Caco-2 (cell line): ENCODE measurements at regions not wholly inside any gene's neighbourhood (a gene's known extent, or its start where the extent isn't known, plus 50 kb on each side); places are given as distances from the start of the nearest gene placed in this dataset.
"Not testable (repeated sequence)": the region's sequence is repeated elsewhere in the genome, so short reads cannot be mapped to it uniquely, and the experiment has no call there.

Experiments used
- BruUV-seq: library from RNA; stranded (reverse); fragments of 400-500 nt; replicated peaks from 2 replicates; lab custom pipeline; 2021; lab: Mats Ljungman, UMichigan
- CTCF ChIA-PET: fragments of 300-600 bp; sonication (Branson Sonifier 250); formaldehyde crosslinking; loops from one replicate; lab custom pipeline; 2022; ENCODE audit warnings: antibody characterized with exemption; lab: Charles Lee
- POLR2A ChIA-PET: fragments of 300-600 bp; sonication (Branson Sonifier 250); formaldehyde crosslinking; loops from one replicate; lab custom pipeline; 2022; ENCODE audit warnings: antibody characterized with exemption; lab: Charles Lee
- DNase-seq, 2 experiments: peaks; one replicate each; pipeline versions ENCODE4 v3.0.0 to v3.0.0-alpha.2; 2020 to 2022
- H3K27me3 ChIP-seq: replicated peaks from 2 replicates; pipeline ENCODE4 v1.6.0; 2011; ENCODE audit warnings: low read length; ENCODE audit not compliant: control insufficient read depth, insufficient read depth
- H3K36me3 ChIP-seq: 2 replicates; pipeline ENCODE4 v1.5.1; 2011; ENCODE audit warnings: low read length; ENCODE audit not compliant: control insufficient read depth, insufficient read depth
- H3K4me1 ChIP-seq: fragments of 250-450 bp; sonication (Bioruptor Pico); 2 replicates; pipeline ENCODE4 v1.5.1; 2020; ENCODE audit warnings: mild to moderate bottlenecking
- H3K4me3 ChIP-seq: 2 replicates; pipeline ENCODE4 v1.5.1; 2011; ENCODE audit warnings: low read depth, mild to moderate bottlenecking, control low read depth, low read length
- H3K9me3 ChIP-seq: fragments of 250-450 bp; sonication (Bioruptor Pico); 2 replicates; pipeline ENCODE4 v1.5.1; 2020; ENCODE audit warnings: mild to moderate bottlenecking, moderate library complexity
- H3K27ac Mint-ChIP-seq: one replicate; pipeline ENCODE4 v1.8.0; 2022; ENCODE audit warnings: mixed read lengths; ENCODE audit not compliant: unreplicated experiment
- H3K27me3 Mint-ChIP-seq: one replicate; pipeline ENCODE4 v1.8.0; 2022; ENCODE audit warnings: mixed read lengths; ENCODE audit not compliant: insufficient read depth, unreplicated experiment
- H3K36me3 Mint-ChIP-seq: one replicate; pipeline ENCODE4 v1.8.0; 2022; ENCODE audit warnings: mild to moderate bottlenecking, mixed read lengths; ENCODE audit not compliant: insufficient read depth, unreplicated experiment
- H3K4me1 Mint-ChIP-seq: one replicate; pipeline ENCODE4 v1.8.0; 2022; ENCODE audit warnings: low read depth, mixed read lengths; ENCODE audit not compliant: unreplicated experiment
- H3K4me3 Mint-ChIP-seq: one replicate; pipeline ENCODE4 v1.8.0; 2022; ENCODE audit warnings: mild to moderate bottlenecking, moderate library complexity, mixed read lengths; ENCODE audit not compliant: unreplicated experiment
- H3K9me3 Mint-ChIP-seq: one replicate; pipeline ENCODE4 v1.8.0; 2022; ENCODE audit warnings: mixed read lengths; ENCODE audit not compliant: unreplicated experiment
- CTCF ChIP-seq, 2 experiments: fragments of 200-600 bp in 1 of 2; IDR thresholded peaks; 1 replicate in 1 of 2; 2 replicates in 1 of 2; pipeline versions ENCODE4 v1.5.1 to v1.8.0; 2011 to 2022; ENCODE audit warnings: antibody characterized with exemption in 1 of 2, control low read depth in 1 of 2, inconsistent platforms in 1 of 2, low read depth in 1 of 2, low read length in 1 of 2, mild to moderate bottlenecking in 1 of 2, moderate library complexity in 1 of 2; ENCODE audit not compliant: insufficient read depth in 1 of 2, severe bottlenecking in 1 of 2, unreplicated experiment in 1 of 2
- intact Hi-C: fragments of 100-400 bp; cut with micrococcal nuclease; formaldehyde crosslinking; loops from one replicate; pipeline ENCODE4 v1.10.0; 2022; ENCODE audit not compliant: unreplicated experiment

GRCh38 chr14:101088714-101089113 is 185.2 kb upstream of the RTL1 start:
- Mint-ChIP-seq H3K4me1 (no peaks in the 10 kb centered on the region), H3K27me3 (no peaks in the 10 kb centered on the region), H3K27ac (no peak overlapping the region), H3K9me3 (no peaks in the 10 kb centered on the region), H3K36me3 (no peaks in the 10 kb centered on the region), H3K4me3 (no peak overlapping the region)
- TF ChIP-seq CTCF (IDR thresholded peaks at IDR 0.05; ENCODE audit: insufficient read depth in 1 of 2, low read depth in 1 of 2, low read length in 1 of 2, severe bottlenecking in 1 of 2, unreplicated experiment in 1 of 2), result no peak
- Histone ChIP-seq H3K9me3 (no peaks in the 10 kb centered on the region), H3K36me3 (no peaks in the 10 kb centered on the region), H3K27me3 (no peaks in the 10 kb centered on the region), H3K4me1 (no peaks in the 10 kb centered on the region), H3K4me3 (no peak overlapping the region)
- DNase-seq, result no peak
- no TSS peak for BruUV-seq
- intact Hi-C loops, result no loop called here
- POLR2A ChIA-PET, result no interaction called here
- CTCF ChIA-PET, result no interaction called here

- H3K27me3 Mint-ChIP-seq, H3K36me3 Mint-ChIP-seq, H3K4me1 Mint-ChIP-seq, BruUV-seq, H3K9me3 ChIP-seq, H3K4me3 ChIP-seq, H3K4me3 Mint-ChIP-seq, H3K4me1 ChIP-seq, H3K9me3 Mint-ChIP-seq, intact Hi-C loops, DNase-seq, H3K27me3 ChIP-seq, H3K36me3 ChIP-seq, CTCF ChIA-PET, H3K27ac Mint-ChIP-seq, POLR2A ChIA-PET: not testable (repeated sequence)
Measured at GRCh38 chr14:101090478-101090877, 187.0 kb upstream of the RTL1 start.

GRCh38 chr14:101090976-101091375 is 187.5 kb upstream of the RTL1 start:
- Histone ChIP-seq H3K27me3 (no peaks in the 10 kb centered on the region), H3K36me3 (no peaks in the 10 kb centered on the region), H3K4me1 (no peaks in the 10 kb centered on the region), H3K4me3 (no peak overlapping the region), H3K9me3 (no peaks in the 10 kb centered on the region)
- ChIA-PET CTCF (no interaction called here), POLR2A (no interaction called here)
- no peaks in the 10 kb centered on the region for H3K27me3 Mint-ChIP-seq
- intact Hi-C loops, result no loop called here
- no peaks in the 10 kb centered on the region for H3K4me1 Mint-ChIP-seq
- no peak overlapping the region for H3K4me3 Mint-ChIP-seq
- H3K36me3 Mint-ChIP-seq, result no peaks in the 10 kb centered on the region
- no peak for DNase-seq
- TF ChIP-seq CTCF (IDR thresholded peaks at IDR 0.05; ENCODE audit: insufficient read depth in 1 of 2, low read depth in 1 of 2, low read length in 1 of 2, severe bottlenecking in 1 of 2, unreplicated experiment in 1 of 2), result no peak
- no peaks in the 10 kb centered on the region for H3K9me3 Mint-ChIP-seq
- BruUV-seq, result no TSS peak
- no peak overlapping the region for H3K27ac Mint-ChIP-seq

GRCh38 chr14:101094916-101095315 is 191.4 kb upstream of the RTL1 start:
- H3K4me1 ChIP-seq, H3K36me3 Mint-ChIP-seq, H3K27me3 Mint-ChIP-seq, BruUV-seq, H3K4me3 ChIP-seq, intact Hi-C loops, DNase-seq, H3K36me3 ChIP-seq, H3K4me1 Mint-ChIP-seq, H3K27me3 ChIP-seq, H3K9me3 ChIP-seq, CTCF ChIA-PET, POLR2A ChIA-PET, H3K27ac Mint-ChIP-seq, H3K4me3 Mint-ChIP-seq, H3K9me3 Mint-ChIP-seq: not testable (repeated sequence)
